ENCODE measurements at regions not wholly inside any gene's neighbourhood (a gene's known extent, or its start where the extent isn't known, plus 50 kb on each side); places are given as distances from the start of the nearest gene placed in this dataset.

GRCh38 chr9:20200991-20201431 is 412.2 kb upstream of the SLC24A2 start:
- no peak for ATAC-seq
- ChIA-PET POLR2A (no interaction called here), CTCF (no interaction called here)
- Mint-ChIP-seq H3K27ac (no peak overlapping the region), H3K4me1 (peaks cover 28% of the 10 kb centered on the region), H3K36me3 (peaks cover 4% of the 10 kb centered on the region; the same call in 1 of the 2 replicates), H3K27me3 (ENCODE audit: low read depth) (no peaks in the 10 kb centered on the region), H3K9me3 (peaks cover 7% of the 10 kb centered on the region), H3K4me3 (no peak overlapping the region)
- TF ChIP-seq USF2 (CRISPR knock-in tag; IDR thresholded peaks at IDR 0.05): no peak
- TF ChIP-seq GABPB1 (CRISPR knock-in tag; IDR thresholded peaks at IDR 0.05): no peak
- no peak for TF ChIP-seq ZNF281 (CRISPR knock-in tag; IDR thresholded peaks at IDR 0.05)
- TF ChIP-seq NR1H2 (CRISPR knock-in tag; IDR thresholded peaks at IDR 0.05): no peak
- no peak for TF ChIP-seq USF1 (CRISPR knock-in tag; IDR thresholded peaks at IDR 0.05)
- TF ChIP-seq OVOL2 (CRISPR knock-in tag; IDR thresholded peaks at IDR 0.05; ENCODE audit: borderline replicate concordance): no peak
- TF ChIP-seq JUN (CRISPR knock-in tag; IDR thresholded peaks at IDR 0.05): no peak
- DNase-seq (ENCODE audit: low spot score): no peak

GRCh38 chr9:20200581-20200980 is 411.7 kb upstream of the SLC24A2 start:
- Mint-ChIP-seq H3K4me3 (no peak overlapping the region), H3K36me3 (peaks cover 6% of the 10 kb centered on the region; the same call in 1 of the 2 replicates), H3K9me3 (peaks cover 10% of the 10 kb centered on the region), H3K27me3 (ENCODE audit: low read depth) (no peaks in the 10 kb centered on the region), H3K4me1 (peaks cover 28% of the 10 kb centered on the region), H3K27ac (no peak overlapping the region)
- ATAC-seq: no peak
- DNase-seq (ENCODE audit: low spot score): no peak
- POLR2A ChIA-PET: no interaction called here
- CTCF ChIA-PET: no interaction called here
- no peak for TF ChIP-seq SP1 (CRISPR knock-in tag; conservative IDR thresholded peaks at IDR 0.05)
- TF ChIP-seq IRF2 (CRISPR knock-in tag; IDR thresholded peaks at IDR 0.05; ENCODE audit: borderline replicate concordance, low read depth): no peak
- TF ChIP-seq OVOL2 (CRISPR knock-in tag; IDR thresholded peaks at IDR 0.05; ENCODE audit: borderline replicate concordance): no peak
- no peak for TF ChIP-seq ATF2 (CRISPR knock-in tag; IDR thresholded peaks at IDR 0.05; ENCODE audit: borderline replicate concordance, low read depth)
- no peak for TF ChIP-seq ZNF423 (CRISPR knock-in tag; IDR thresholded peaks at IDR 0.05)
- TF ChIP-seq HMGXB4 (CRISPR knock-in tag; IDR thresholded peaks at IDR 0.05): no peak
- TF ChIP-seq ZNF671 (CRISPR knock-in tag; IDR thresholded peaks at IDR 0.05): no peak
- no peak for TF ChIP-seq ATF1 (CRISPR knock-in tag; IDR thresholded peaks at IDR 0.05)
- TF ChIP-seq USF1 (CRISPR knock-in tag; IDR thresholded peaks at IDR 0.05): no peak
- no peak for TF ChIP-seq CDX4 (CRISPR knock-in tag; IDR thresholded peaks at IDR 0.05; ENCODE audit: borderline replicate concordance)
- TF ChIP-seq ZSCAN18 (CRISPR knock-in tag; IDR thresholded peaks at IDR 0.05): no peak
